Right lobe of liver (tissue), 4 donors: ENCODE measurements at regions not wholly inside any gene's neighbourhood (a gene's known extent, or its start where the extent isn't known, plus 50 kb on each side); places are given as distances from the start of the nearest gene placed in this dataset.

Experiments used
- CTCF ChIP-seq, 4 donors: fragments of 200-600 bp in 3 of 4; fragments of 450-650 bp in 1 of 4; IDR thresholded peaks; one replicate each; pipeline versions ENCODE4 v1.5.1 to v1.8.0; 2016 to 2022; ENCODE audit warnings: antibody characterized with exemption in 4 of 4, mild to moderate bottlenecking in 2 of 4
- POLR2A ChIP-seq: fragments of 450-650 bp; IDR thresholded peaks from one replicate; pipeline ENCODE4 v1.6.1; 2017; ENCODE audit warnings: antibody characterized with exemption, mild to moderate bottlenecking
- donor health status: DM: no; HTN: no; CAD: no.
- donor health status: DM: no; HTN: no; CAD: no.
- donor health status: DM: no; HTN: yes; CAD: no.

- TF ChIP-seq CTCF (IDR thresholded peaks at IDR 0.05) = no peak
- no peak for TF ChIP-seq POLR2A
Observed at GRCh38 chr9:80605793-80606192, 1034.0 kb downstream of the TLE4 start.
